Type B pancreatic cell (in vitro differentiated cells): ENCODE measurements at regions not wholly inside any gene's neighbourhood (a gene's known extent, or its start where the extent isn't known, plus 50 kb on each side); places are given as distances from the start of the nearest gene placed in this dataset.

Experiments used
- DNase-seq: peaks from one replicate; pipeline ENCODE4 v3.0.0; 2021; ENCODE audit warnings: mixed read lengths; ENCODE audit not compliant: unreplicated experiment; ENCODE audit errors: extremely low spot score
- H3K27ac Mint-ChIP-seq: 2 replicates; pipeline ENCODE4 v1.8.0; 2021; ENCODE audit warnings: mild to moderate bottlenecking, mixed read lengths
- H3K27me3 Mint-ChIP-seq: 2 replicates; pipeline ENCODE4 v1.8.0; 2021; ENCODE audit warnings: mixed read lengths
- H3K36me3 Mint-ChIP-seq: 2 replicates; pipeline ENCODE4 v1.8.0; 2021; ENCODE audit warnings: mixed read lengths
- H3K4me1 Mint-ChIP-seq: one replicate; pipeline ENCODE4 v1.8.0; 2021; ENCODE audit warnings: mixed read lengths; ENCODE audit not compliant: unreplicated experiment
- H3K4me3 Mint-ChIP-seq: 2 replicates; pipeline ENCODE4 v1.8.0; 2021; ENCODE audit warnings: mild to moderate bottlenecking, mixed read lengths
- H3K9me3 Mint-ChIP-seq: 2 replicates; pipeline ENCODE4 v1.8.0; 2021; ENCODE audit warnings: mixed read lengths
- TF ChIP-seq, protein P1 (sequence below): fragments of 200-600 bp; sonication (generic); conservative IDR thresholded peaks from 2 replicates; pipeline ENCODE4 v1.5.0; 2021; ENCODE audit warnings: antibody characterized with exemption, mild to moderate bottlenecking

DNA sequence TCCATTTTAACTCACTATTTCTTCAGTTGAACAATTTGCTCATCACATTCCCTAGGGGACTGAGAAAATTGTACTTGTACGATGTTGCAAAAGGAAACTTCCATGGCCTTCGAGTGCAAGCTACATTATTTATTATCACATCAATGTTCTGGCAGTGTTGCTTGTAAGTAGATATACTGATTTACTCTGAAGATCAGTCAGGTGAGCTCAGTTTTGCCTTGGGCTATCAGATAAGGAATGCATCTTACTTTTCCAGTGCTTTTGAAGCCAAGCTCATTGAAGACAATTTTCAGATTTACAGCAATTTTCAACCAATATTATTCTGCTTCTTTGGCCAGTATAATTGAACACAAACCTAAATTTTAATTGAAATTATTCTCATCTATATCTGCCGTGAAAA lies 1296.9 kb downstream of the RAPGEF2 start:
- Mint-ChIP-seq H3K4me3 (peak overlapping the region; percentile 0), H3K36me3 (no peaks in the 10 kb centered on the region), H3K27ac (peak overlapping the region; percentile 39)

DNA sequence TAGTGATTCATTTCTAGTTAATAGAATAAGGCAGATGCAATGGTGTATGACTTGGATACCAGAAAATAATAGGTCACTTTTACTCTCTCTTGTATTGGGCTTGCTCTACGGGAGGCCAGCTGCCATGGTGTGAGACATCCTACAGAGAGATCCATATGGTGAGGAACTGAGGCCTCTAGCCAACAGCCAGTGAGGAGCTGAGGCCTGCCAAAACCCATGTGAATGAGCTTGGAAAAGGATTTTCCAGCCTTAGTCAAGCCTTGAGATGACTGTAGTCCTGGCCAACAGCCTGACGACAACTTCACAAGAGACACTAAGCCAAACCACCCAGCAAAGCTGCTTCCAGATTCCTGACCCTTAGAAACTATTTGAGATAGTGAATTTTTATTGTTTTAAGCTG lies 1300.2 kb downstream of the RAPGEF2 start:
- Mint-ChIP-seq H3K27me3 (no peaks in the 10 kb centered on the region), H3K27ac (no peak overlapping the region), H3K9me3 (no peaks in the 10 kb centered on the region), H3K36me3 (no peaks in the 10 kb centered on the region), H3K4me3 (no peak overlapping the region), H3K4me1 (peaks cover 13% of the 10 kb centered on the region)
- TF ChIP-seq, protein P1, sequence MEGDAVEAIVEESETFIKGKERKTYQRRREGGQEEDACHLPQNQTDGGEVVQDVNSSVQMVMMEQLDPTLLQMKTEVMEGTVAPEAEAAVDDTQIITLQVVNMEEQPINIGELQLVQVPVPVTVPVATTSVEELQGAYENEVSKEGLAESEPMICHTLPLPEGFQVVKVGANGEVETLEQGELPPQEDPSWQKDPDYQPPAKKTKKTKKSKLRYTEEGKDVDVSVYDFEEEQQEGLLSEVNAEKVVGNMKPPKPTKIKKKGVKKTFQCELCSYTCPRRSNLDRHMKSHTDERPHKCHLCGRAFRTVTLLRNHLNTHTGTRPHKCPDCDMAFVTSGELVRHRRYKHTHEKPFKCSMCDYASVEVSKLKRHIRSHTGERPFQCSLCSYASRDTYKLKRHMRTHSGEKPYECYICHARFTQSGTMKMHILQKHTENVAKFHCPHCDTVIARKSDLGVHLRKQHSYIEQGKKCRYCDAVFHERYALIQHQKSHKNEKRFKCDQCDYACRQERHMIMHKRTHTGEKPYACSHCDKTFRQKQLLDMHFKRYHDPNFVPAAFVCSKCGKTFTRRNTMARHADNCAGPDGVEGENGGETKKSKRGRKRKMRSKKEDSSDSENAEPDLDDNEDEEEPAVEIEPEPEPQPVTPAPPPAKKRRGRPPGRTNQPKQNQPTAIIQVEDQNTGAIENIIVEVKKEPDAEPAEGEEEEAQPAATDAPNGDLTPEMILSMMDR = no peak
- no peak for DNase-seq

More for the DNA sequence above, 1296.9 kb downstream of the RAPGEF2 start:
- Mint-ChIP-seq H3K9me3 (no peaks in the 10 kb centered on the region), H3K4me1 (no peaks in the 10 kb centered on the region), H3K27me3 (no peaks in the 10 kb centered on the region)
- TF ChIP-seq, protein P1 = no peak
- DNase-seq = no peak

DNA sequence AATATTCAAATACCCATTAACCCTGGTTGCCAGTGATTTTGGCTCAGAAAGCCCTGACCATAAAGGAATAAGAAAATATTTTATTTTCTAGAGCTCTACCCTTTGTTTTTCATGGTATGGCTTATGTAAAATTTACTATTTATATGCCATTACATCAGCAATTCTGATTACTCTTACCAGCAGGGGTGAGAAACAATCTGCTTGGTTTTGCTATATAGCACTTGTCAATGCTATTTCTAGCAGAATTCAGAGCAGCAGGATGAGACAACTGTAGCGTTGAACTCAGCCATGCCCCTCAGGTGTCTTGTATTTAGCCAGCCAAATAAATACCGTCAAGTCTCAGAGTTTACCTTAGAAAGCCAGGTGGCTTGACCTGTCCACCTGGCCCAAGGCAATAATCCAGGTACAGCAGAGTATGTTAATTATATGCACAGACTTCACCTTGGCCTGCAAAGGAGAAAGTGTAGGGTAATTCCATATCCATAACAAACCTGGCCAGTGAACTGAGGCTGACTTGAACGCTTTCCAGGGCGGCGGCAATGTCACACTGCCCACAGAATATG lies 1303.5 kb downstream of the RAPGEF2 start:
- DNase-seq = no peak
- Mint-ChIP-seq H3K4me3 (no peak overlapping the region), H3K36me3 (no peaks in the 10 kb centered on the region), H3K27me3 (no peaks in the 10 kb centered on the region), H3K27ac (no peak overlapping the region), H3K4me1 (peaks cover 13% of the 10 kb centered on the region), H3K9me3 (no peaks in the 10 kb centered on the region)
- TF ChIP-seq, protein P1 = no peak

DNA sequence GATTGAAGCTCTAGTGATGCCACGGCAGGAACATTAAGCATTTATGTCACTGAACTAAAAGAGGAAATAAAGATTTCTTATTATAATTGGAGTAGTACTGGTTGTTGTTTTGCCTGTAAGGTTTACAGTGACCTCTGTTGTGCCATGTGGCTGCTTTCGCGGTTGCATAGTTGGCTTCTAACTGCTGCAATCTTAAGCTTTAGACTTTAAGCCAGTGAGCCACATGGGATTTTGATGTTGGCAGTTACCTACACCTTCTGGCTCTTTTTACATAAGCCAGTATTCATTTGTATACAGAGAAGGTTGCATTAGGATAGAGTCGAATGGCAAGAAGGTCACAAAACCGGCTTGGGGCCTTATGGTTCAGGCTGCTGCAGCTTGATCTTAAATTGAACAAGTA lies 1311.6 kb downstream of the RAPGEF2 start:
- no peaks in the 10 kb centered on the region for H3K36me3 Mint-ChIP-seq
- H3K27me3 Mint-ChIP-seq = no peaks in the 10 kb centered on the region
- TF ChIP-seq, protein P1 = no peak
- H3K27ac Mint-ChIP-seq = no peak overlapping the region
- no peaks in the 10 kb centered on the region for H3K4me1 Mint-ChIP-seq
- H3K4me3 Mint-ChIP-seq = no peak overlapping the region
- DNase-seq = no peak
- H3K9me3 Mint-ChIP-seq = no peaks in the 10 kb centered on the region

DNA sequence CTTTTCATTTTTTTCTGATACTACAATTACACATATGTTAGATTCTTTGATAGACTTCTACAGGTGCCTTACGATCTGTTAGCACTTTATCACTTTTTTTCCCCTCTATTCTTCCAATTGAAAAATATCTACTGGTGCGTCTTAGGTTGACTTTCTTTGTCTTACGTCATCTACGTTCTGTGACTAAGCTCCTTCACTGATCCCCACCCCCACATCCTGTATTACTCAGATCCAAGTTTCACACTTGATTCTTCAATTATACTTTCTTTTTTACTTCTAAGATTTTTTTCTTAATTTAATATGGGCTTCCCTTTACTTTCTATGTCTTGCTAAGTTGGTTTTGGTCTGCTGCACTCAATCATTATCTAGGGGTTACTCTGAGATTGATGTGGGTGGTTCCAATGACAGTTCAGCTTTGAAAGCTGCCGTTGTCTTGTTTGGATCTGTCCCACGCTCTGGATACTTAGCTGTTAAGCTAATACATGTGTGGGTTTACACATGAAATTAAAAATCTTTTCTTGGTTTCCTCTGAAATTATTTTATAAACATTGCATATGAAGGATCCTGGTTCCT lies 1321.1 kb downstream of the RAPGEF2 start:
- Mint-ChIP-seq H3K4me1 (no peaks in the 10 kb centered on the region), H3K27me3 (no peaks in the 10 kb centered on the region), H3K27ac (no peak overlapping the region), H3K36me3 (no peaks in the 10 kb centered on the region), H3K4me3 (no peak overlapping the region), H3K9me3 (no peaks in the 10 kb centered on the region)
- DNase-seq = no peak
- TF ChIP-seq, protein P1 = no peak
